ENCODE measurements at regions not wholly inside any gene's neighbourhood (a gene's known extent, or its start where the extent isn't known, plus 50 kb on each side); places are given as distances from the start of the nearest gene placed in this dataset.

DNA sequence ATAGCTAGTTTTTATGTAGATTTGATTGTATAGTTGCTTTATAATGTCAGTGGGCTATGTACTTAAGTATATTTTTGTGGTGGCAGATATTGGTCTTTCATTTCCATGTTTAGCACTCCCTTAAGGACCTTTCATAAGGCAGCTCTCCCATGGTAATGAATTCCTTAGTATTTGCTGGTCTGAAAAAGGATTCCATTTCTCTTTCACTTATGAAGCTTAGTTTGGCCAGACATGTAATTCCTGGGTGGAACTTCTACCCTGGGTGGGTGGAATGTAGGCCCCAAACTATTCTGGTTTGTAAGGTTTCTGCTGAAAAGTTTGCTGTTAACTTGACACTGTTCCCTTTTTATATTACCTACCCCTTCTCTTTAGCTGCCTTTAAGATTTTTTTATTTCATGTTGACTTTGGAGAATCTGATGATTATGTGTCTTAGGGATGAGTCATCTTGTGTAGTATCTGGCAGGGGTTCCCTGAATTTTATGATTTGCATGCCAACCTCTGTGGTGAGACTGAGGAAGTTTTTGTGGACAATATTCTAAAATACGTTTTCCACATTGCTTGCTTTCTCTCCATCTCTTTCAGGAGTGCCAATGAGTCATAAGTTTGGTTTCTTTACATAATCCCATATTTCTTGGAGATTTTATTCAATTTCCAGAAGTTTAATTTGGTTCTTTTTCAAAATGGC lies 65.4 kb upstream of the VRK2 start:
- Histone ChIP-seq H3K4me3 (ENCODE audit: insufficient read depth, low read depth, low read length) (no peak overlapping the region), H3K36me3 (replicated peaks; ENCODE audit: control insufficient read depth, insufficient read depth, low read length) (no peaks in the 10 kb centered on the region), H3K27me3 (ENCODE audit: control insufficient read depth, insufficient read depth, low read length) (no peaks in the 10 kb centered on the region)
- no peak for DNase-seq

DNA sequence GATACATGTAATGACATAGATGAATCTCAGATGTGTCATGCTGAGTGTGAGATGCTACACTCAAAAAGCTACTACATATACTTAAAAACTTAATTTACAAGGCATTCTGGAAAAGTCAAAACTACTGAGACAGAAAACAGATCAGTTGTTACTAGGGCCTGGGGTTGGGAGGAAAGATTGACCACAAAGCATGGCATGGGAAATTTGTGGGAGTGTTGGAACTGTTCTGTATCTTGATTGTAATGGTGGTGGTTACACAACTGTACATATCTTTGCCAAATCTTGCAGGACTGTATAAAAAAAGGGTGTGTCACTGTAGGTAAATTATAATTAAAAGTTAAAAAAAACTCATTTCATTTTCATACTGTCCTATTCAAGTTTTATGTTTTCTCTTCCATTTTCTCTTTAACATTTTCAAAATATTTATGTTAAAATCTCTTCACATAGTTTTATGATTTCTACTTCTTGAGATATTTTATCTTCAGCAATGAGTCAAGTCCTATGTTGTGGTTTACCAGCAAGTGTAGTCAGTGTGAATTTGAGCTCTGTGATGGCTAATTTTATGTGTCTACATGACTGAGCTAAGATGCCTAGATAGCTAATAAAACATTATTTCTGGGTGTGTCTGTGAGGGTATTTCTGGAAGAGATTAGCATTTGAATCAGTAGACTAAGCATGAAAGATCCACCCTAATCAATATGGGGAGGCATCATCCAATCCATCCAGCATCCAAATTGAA lies 58.6 kb upstream of the VRK2 start:
- no peaks in the 10 kb centered on the region for H3K36me3 ChIP-seq (replicated peaks; ENCODE audit: control insufficient read depth, insufficient read depth, low read length)
- no peak overlapping the region for H3K4me3 ChIP-seq (ENCODE audit: insufficient read depth, low read depth, low read length)
- H3K27me3 ChIP-seq (ENCODE audit: control insufficient read depth, insufficient read depth, low read length) = no peaks in the 10 kb centered on the region
- DNase-seq = no peak

DNA sequence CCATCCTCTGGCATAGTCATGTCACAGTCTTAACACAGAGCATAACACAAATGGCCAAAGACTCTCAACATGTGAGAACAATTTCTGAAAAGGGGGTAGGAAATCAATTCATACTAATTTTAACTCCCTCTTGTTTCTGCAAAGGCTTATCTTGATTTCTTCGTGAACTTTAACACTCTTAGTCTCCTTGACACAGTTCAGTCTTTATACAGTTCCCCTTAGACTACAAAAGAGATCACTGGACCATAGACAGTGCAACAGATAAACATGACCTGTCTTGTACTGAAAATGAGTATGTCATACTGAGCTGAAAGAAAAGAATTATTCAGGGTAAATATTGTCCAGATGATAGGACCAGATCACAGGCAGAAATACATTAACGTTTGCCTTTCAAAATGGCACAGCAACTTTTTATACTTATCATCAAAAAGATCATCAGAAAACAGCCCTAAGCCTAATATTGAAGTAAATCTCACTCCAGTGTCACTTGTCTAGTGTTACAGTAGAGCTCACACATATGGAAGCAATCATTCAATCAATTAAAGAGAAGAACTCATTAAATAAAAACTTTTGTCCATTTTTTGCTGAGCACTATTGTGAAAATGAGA lies 56.4 kb upstream of the VRK2 start:
- Histone ChIP-seq H3K36me3 (replicated peaks; ENCODE audit: control insufficient read depth, insufficient read depth, low read length) (no peaks in the 10 kb centered on the region), H3K4me3 (ENCODE audit: insufficient read depth, low read depth, low read length) (no peak overlapping the region), H3K27me3 (ENCODE audit: control insufficient read depth, insufficient read depth, low read length) (no peaks in the 10 kb centered on the region)
- no peak for DNase-seq
